ENCODE measurements at regions not wholly inside any gene's neighbourhood (a gene's known extent, or its start where the extent isn't known, plus 50 kb on each side); places are given as distances from the start of the nearest gene placed in this dataset.

DNA sequence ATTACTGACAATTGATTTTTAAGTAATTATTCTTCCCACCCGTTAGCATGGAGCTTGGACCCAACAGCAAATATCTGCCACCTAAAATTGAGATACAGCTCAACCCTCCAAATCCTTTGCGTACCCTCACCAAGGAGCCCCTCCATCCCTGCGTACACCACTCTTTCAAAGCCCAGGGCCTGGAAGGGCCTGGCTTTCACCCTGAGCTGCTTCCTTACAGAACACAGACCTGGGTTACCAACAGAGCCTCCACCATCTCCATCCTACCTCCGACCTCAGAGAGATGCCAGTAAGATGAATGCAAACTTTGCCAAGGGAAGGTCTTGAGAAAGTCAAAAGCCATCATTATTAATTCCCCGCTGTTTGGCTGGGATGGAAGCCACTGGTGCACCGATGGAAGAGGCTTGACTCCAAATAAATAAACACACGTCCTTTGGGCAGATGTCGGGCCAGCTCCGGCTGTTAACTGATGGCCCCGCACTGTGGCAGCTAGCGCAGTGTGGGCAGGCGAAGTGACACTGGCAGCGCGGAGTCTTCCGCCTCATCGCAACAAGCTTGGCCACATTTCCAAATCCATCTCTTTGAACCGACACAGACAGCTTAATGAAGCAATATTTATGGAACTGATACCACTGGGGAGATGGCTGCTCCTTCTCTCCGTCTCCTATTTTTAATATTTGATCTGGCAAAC is 150.2 kb upstream of the VSTM2B start:
- intact Hi-C loops (cut with DNase I; ENCODE audit: low total_unique reads): no loop called here
- Histone ChIP-seq H3K27me3 (no peaks in the 10 kb centered on the region), H3K4me1 (no peaks in the 10 kb centered on the region), H3K36me3 (no peaks in the 10 kb centered on the region), H3K4me3 (no peak overlapping the region), H3K9me3 (no peaks in the 10 kb centered on the region), H3K27ac (no peak overlapping the region)
- no peak for DNase-seq
- no peak for TF ChIP-seq EP300 (IDR thresholded peaks at IDR 0.05; ENCODE audit: low read depth)
- no peak for TF ChIP-seq POLR2A (IDR thresholded peaks at IDR 0.05)
- TF ChIP-seq, protein P1, sequence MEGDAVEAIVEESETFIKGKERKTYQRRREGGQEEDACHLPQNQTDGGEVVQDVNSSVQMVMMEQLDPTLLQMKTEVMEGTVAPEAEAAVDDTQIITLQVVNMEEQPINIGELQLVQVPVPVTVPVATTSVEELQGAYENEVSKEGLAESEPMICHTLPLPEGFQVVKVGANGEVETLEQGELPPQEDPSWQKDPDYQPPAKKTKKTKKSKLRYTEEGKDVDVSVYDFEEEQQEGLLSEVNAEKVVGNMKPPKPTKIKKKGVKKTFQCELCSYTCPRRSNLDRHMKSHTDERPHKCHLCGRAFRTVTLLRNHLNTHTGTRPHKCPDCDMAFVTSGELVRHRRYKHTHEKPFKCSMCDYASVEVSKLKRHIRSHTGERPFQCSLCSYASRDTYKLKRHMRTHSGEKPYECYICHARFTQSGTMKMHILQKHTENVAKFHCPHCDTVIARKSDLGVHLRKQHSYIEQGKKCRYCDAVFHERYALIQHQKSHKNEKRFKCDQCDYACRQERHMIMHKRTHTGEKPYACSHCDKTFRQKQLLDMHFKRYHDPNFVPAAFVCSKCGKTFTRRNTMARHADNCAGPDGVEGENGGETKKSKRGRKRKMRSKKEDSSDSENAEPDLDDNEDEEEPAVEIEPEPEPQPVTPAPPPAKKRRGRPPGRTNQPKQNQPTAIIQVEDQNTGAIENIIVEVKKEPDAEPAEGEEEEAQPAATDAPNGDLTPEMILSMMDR (IDR thresholded peaks at IDR 0.05): no peak
- no peak for TF ChIP-seq POLR2AphosphoS5 (IDR thresholded peaks at IDR 0.05)
- in situ Hi-C loops (cut with MboI; ENCODE audit: low pct_ligation_motif_present in 1 of 4, low pct_unique_long_range_greater_than_20kb in 1 of 4, low sequenced_read_pairs in 3 of 4): no loop called here
- WGBS, 2 donors (ENCODE audit: low coverage in 1 of 2): 89 to 92% methylated on average over 5 to 18 of the region's 18 CpGs

GRCh38 chr19:29376855-29377354 is 148.9 kb upstream of the VSTM2B start:
- no peak for DNase-seq
- WGBS, 2 donors (ENCODE audit: low coverage in 1 of 2): 59% methylated on average over 4 to 5 of the region's 5 CpGs
- Histone ChIP-seq H3K36me3 (no peaks in the 10 kb centered on the region), H3K4me3 (no peak overlapping the region), H3K27me3 (no peaks in the 10 kb centered on the region), H3K9me3 (no peaks in the 10 kb centered on the region), H3K4me1 (no peaks in the 10 kb centered on the region), H3K27ac (no peak overlapping the region)
- TF ChIP-seq EP300 (IDR thresholded peaks at IDR 0.05; ENCODE audit: low read depth): no peak
- TF ChIP-seq, protein P1 (IDR thresholded peaks at IDR 0.05): no peak
- intact Hi-C loops (cut with DNase I; ENCODE audit: low total_unique reads): no loop called here
- in situ Hi-C loops (cut with MboI; ENCODE audit: low pct_ligation_motif_present in 1 of 4, low pct_unique_long_range_greater_than_20kb in 1 of 4, low sequenced_read_pairs in 3 of 4): no loop called here

DNA sequence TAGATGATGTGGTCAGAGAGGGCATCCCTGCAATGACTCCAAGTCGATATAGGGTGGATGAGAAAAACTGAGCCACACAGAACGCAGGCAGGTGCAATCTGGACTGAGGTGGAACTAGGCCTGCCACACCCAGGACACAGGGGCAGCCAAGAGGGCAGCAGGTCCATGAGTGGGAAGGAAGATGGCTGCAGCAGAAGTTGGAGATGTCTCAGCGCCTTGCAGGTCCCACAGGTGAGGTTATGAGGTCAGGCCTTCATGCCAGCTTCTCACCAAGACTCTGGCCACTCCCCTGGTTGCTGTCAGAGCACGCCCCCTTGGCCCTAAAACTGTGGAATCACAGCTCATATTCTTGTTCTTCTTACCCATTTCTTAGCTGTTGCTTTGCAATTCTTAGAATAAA is 147.7 kb upstream of the VSTM2B start:
- TF ChIP-seq EP300 (IDR thresholded peaks at IDR 0.05; ENCODE audit: low read depth): no peak
- TF ChIP-seq, protein P1 (IDR thresholded peaks at IDR 0.05): no peak
- Histone ChIP-seq H3K9me3 (no peaks in the 10 kb centered on the region), H3K36me3 (no peaks in the 10 kb centered on the region), H3K27ac (no peak overlapping the region), H3K4me1 (no peaks in the 10 kb centered on the region), H3K27me3 (no peaks in the 10 kb centered on the region), H3K4me3 (no peak overlapping the region)
- intact Hi-C loops (cut with DNase I; ENCODE audit: low total_unique reads): no loop called here
- 17 to 45% methylated on average over 1 to 4 of the region's 4 CpGs for WGBS, 2 donors (ENCODE audit: low coverage in 1 of 2)
- in situ Hi-C loops (cut with MboI; ENCODE audit: low pct_ligation_motif_present in 1 of 4, low pct_unique_long_range_greater_than_20kb in 1 of 4, low sequenced_read_pairs in 3 of 4): no loop called here
- DNase-seq: no peak

GRCh38 chr19:29378543-29379080 is 147.2 kb upstream of the VSTM2B start:
- no peaks in the 10 kb centered on the region for H3K9me3 ChIP-seq
- H3K27ac ChIP-seq: no peak overlapping the region
- no peaks in the 10 kb centered on the region for H3K27me3 ChIP-seq
- H3K4me1 ChIP-seq: no peaks in the 10 kb centered on the region
- intact Hi-C loops (cut with DNase I; ENCODE audit: low total_unique reads) (no loop called here), in situ Hi-C loops (cut with MboI; ENCODE audit: low pct_ligation_motif_present in 1 of 4, low pct_unique_long_range_greater_than_20kb in 1 of 4, low sequenced_read_pairs in 3 of 4) (no loop called here)
- no peak for DNase-seq
- TF ChIP-seq POLR2A (IDR thresholded peaks at IDR 0.05): no peak
- TF ChIP-seq, protein P1 (IDR thresholded peaks at IDR 0.05): no peak
- no peak for TF ChIP-seq POLR2AphosphoS5 (IDR thresholded peaks at IDR 0.05)
- TF ChIP-seq EP300 (IDR thresholded peaks at IDR 0.05; ENCODE audit: low read depth): no peak
- no peaks in the 10 kb centered on the region for H3K36me3 ChIP-seq
- H3K4me3 ChIP-seq: no peak overlapping the region
- 57 to 83% methylated on average over 1 to 5 of the region's 5 CpGs for WGBS, 2 donors (ENCODE audit: low coverage in 1 of 2)
